AG09309 (cell line): ENCODE measurements at regions not wholly inside any gene's neighbourhood (a gene's known extent, or its start where the extent isn't known, plus 50 kb on each side); places are given as distances from the start of the nearest gene placed in this dataset.

Experiments used
- DNase-seq: peaks from one replicate; pipeline ENCODE4 v3.0.0-alpha.2; 2010; ENCODE audit warnings: low read depth
- H3K4me3 ChIP-seq: 2 replicates; pipeline ENCODE4 v1.5.1; 2011; ENCODE audit warnings: mild to moderate bottlenecking, low read depth, low read length, moderate library complexity; ENCODE audit not compliant: control insufficient read depth
- CTCF ChIP-seq: IDR thresholded peaks from 2 replicates; pipeline ENCODE4 v1.5.1; 2011; ENCODE audit warnings: mild to moderate bottlenecking, low read depth, low read length, inconsistent platforms; ENCODE audit not compliant: insufficient read depth, control insufficient read depth; ENCODE audit errors: missing control alignments

- TF ChIP-seq CTCF: no peak
- no peak overlapping the region for H3K4me3 ChIP-seq
- DNase-seq: no peak
Measured at GRCh38 chr6:9009931-9010330, 574.6 kb upstream of the SLC35B3 start.

GRCh38 chr6:9007027-9007426, 571.7 kb upstream of the SLC35B3 start:
- no peak for DNase-seq
- no peak overlapping the region for H3K4me3 ChIP-seq
- TF ChIP-seq CTCF: no peak

GRCh38 chr6:9002833-9003232, 567.5 kb upstream of the SLC35B3 start:
- no peak overlapping the region for H3K4me3 ChIP-seq
- no peak for TF ChIP-seq CTCF
- no peak for DNase-seq

- no peak for TF ChIP-seq CTCF
- no peak for DNase-seq
- H3K4me3 ChIP-seq: no peak overlapping the region
Measured at GRCh38 chr6:8995156-8995555, 559.8 kb upstream of the SLC35B3 start.

- no peak for DNase-seq
- no peak overlapping the region for H3K4me3 ChIP-seq
- TF ChIP-seq CTCF: no peak
Measured at GRCh38 chr6:8993111-8993510, 557.8 kb upstream of the SLC35B3 start.

- no peak for DNase-seq
- no peak for TF ChIP-seq CTCF
- no peak overlapping the region for H3K4me3 ChIP-seq
Measured at GRCh38 chr6:8991844-8992243, 556.5 kb upstream of the SLC35B3 start.

GRCh38 chr6:8990075-8990474, 554.7 kb upstream of the SLC35B3 start:
- no peak for DNase-seq
- no peak for TF ChIP-seq CTCF
- no peak overlapping the region for H3K4me3 ChIP-seq
